CD14-positive monocyte (primary cell): ENCODE measurements at regions not wholly inside any gene's neighbourhood (a gene's known extent, or its start where the extent isn't known, plus 50 kb on each side); places are given as distances from the start of the nearest gene placed in this dataset.

Experiments used
- DNase-seq, 3 donors: peaks; one replicate each; pipeline ENCODE4 v3.0.0-alpha.2; 2011 to 2022
- H2AFZ ChIP-seq: 2 replicates; pipeline ENCODE4 v1.6.0; 2012; ENCODE audit warnings: mild to moderate bottlenecking, low read depth, low read length, inconsistent platforms; ENCODE audit not compliant: insufficient read depth, poor library complexity, severe bottlenecking
- H3K27ac ChIP-seq, 2 donors: 1 replicate in 1 of 2; 2 replicates in 1 of 2; pipeline ENCODE4 v1.5.1; 2012 to 2013; ENCODE audit warnings: low read length in 2 of 2, control low read depth in 1 of 2, inconsistent platforms in 1 of 2, low read depth in 1 of 2, mild to moderate bottlenecking in 1 of 2
- H3K27me3 ChIP-seq, 2 donors: one replicate each; pipeline versions ENCODE4 v1.6.0 to v1.6.1; 2011 to 2013; ENCODE audit warnings: low read length in 2 of 2; ENCODE audit not compliant: control insufficient read depth in 2 of 2, insufficient read depth in 2 of 2
- H3K36me3 ChIP-seq, 2 donors: replicated peaks in 1 of 2; 1 replicate in 1 of 2; 2 replicates in 1 of 2; pipeline versions ENCODE4 v1.5.1 to v1.6.1; 2012 to 2013; ENCODE audit warnings: low read length in 2 of 2, control low read depth in 1 of 2, inconsistent platforms in 1 of 2, mild to moderate bottlenecking in 1 of 2; ENCODE audit not compliant: insufficient read depth in 2 of 2, control insufficient read depth in 1 of 2
- H3K4me1 ChIP-seq, 2 donors: 1 replicate in 1 of 2; 2 replicates in 1 of 2; pipeline versions ENCODE4 v1.5.1 to v1.6.1; 2012 to 2013; ENCODE audit warnings: low read length in 2 of 2, control low read depth in 1 of 2, inconsistent platforms in 1 of 2, mild to moderate bottlenecking in 1 of 2, moderate library complexity in 1 of 2; ENCODE audit not compliant: insufficient read depth in 2 of 2, control insufficient read depth in 1 of 2
- H3K4me2 ChIP-seq: replicated peaks from 2 replicates; pipeline ENCODE3; 2012; ENCODE audit warnings: low read length, moderate library complexity, mild to moderate bottlenecking; ENCODE audit not compliant: poor library complexity, severe bottlenecking; ENCODE audit errors: extremely low read depth
- H3K4me3 ChIP-seq, 3 experiments: fragments of 200-600 bp in 1 of 3; sonication (generic) in 1 of 3; replicated peaks in 1 of 3; 1 replicate in 2 of 3; 2 replicates in 1 of 3; pipeline ENCODE4 v1.5.1; 2011 to 2013; ENCODE audit warnings: low read length in 3 of 3, mild to moderate bottlenecking in 3 of 3, control low read depth in 2 of 3, low read depth in 2 of 3, inconsistent platforms in 1 of 3, moderate library complexity in 1 of 3
- H3K79me2 ChIP-seq: 2 replicates; pipeline ENCODE4 v1.6.0; 2012; ENCODE audit warnings: mild to moderate bottlenecking, control low read depth, inconsistent platforms, low read length, moderate library complexity; ENCODE audit not compliant: insufficient read depth
- H3K9ac ChIP-seq: 2 replicates; pipeline ENCODE4 v1.6.0; 2017; ENCODE audit warnings: low read length, mild to moderate bottlenecking; ENCODE audit not compliant: insufficient read depth, poor library complexity, severe bottlenecking
- H3K9me3 ChIP-seq, 2 donors: replicated peaks in 1 of 2; 1 replicate in 1 of 2; 2 replicates in 1 of 2; pipeline versions ENCODE4 v1.5.1 to v1.6.1; 2012 to 2013; ENCODE audit warnings: low read length in 2 of 2, control low read depth in 1 of 2; ENCODE audit not compliant: control insufficient read depth in 1 of 2, insufficient read depth in 1 of 2
- H4K20me1 ChIP-seq: 2 replicates; pipeline ENCODE4 v1.6.0; 2012; ENCODE audit warnings: mild to moderate bottlenecking, low read length, control low read depth, moderate library complexity; ENCODE audit not compliant: insufficient read depth
- H3K27ac Mint-ChIP-seq, 7 donors: one replicate each; pipeline ENCODE4 v1.8.0; 2020; ENCODE audit warnings: mild to moderate bottlenecking in 7 of 7, mixed read lengths in 7 of 7, moderate library complexity in 6 of 7, inconsistent platforms in 2 of 7
- H3K27me3 Mint-ChIP-seq, 3 donors: one replicate each; pipeline ENCODE4 v1.8.0; 2021 to 2022; ENCODE audit warnings: low read depth in 3 of 3, mild to moderate bottlenecking in 3 of 3, mixed read lengths in 3 of 3, moderate library complexity in 3 of 3, inconsistent platforms in 1 of 3
- H3K36me3 Mint-ChIP-seq, 2 donors: one replicate each; pipeline ENCODE4 v1.8.0; 2020; ENCODE audit warnings: mixed read lengths in 2 of 2, inconsistent platforms in 1 of 2, mild to moderate bottlenecking in 1 of 2
- H3K4me1 Mint-ChIP-seq: one replicate; pipeline ENCODE4 v1.8.0; 2020; ENCODE audit warnings: mild to moderate bottlenecking, mixed read lengths
- H3K4me3 Mint-ChIP-seq, 2 donors: one replicate each; pipeline ENCODE4 v1.8.0; 2020; ENCODE audit warnings: mild to moderate bottlenecking in 2 of 2, mixed read lengths in 2 of 2, moderate library complexity in 1 of 2
- H3K9me3 Mint-ChIP-seq, 7 donors: one replicate each; pipeline ENCODE4 v1.8.0; 2020 to 2022; ENCODE audit warnings: mixed read lengths in 7 of 7, mild to moderate bottlenecking in 6 of 7, moderate library complexity in 6 of 7, inconsistent platforms in 2 of 7
- CTCF ChIP-seq: fragments of 200-600 bp; IDR thresholded peaks from one replicate; pipeline ENCODE4 v1.8.0; 2022; ENCODE audit warnings: antibody characterized with exemption, mild to moderate bottlenecking
- WGBS: methylation state at CpG from one replicate; pipeline ENCODE4 v1.1.5; 2013; ENCODE audit warnings: missing lambda C conversion rate; ENCODE audit not compliant: insufficient coverage; 5-methylcytosine and 5-hydroxymethylcytosine counted together
- intact Hi-C, 2 donors: fragments of 100-400 bp; cut with micrococcal nuclease; formaldehyde crosslinking; loops; one replicate each; pipeline versions ENCODE4 v1.15.0 to v1.15.1; 2023

GRCh38 chr2:15875969-15876705 lies 64.2 kb upstream of the MYCN start:
- H3K27me3 Mint-ChIP-seq: peaks cover 0 to 1% (median 0%) of the 10 kb centered on the region in 3 donors
- DNase-seq: no peak
- Histone ChIP-seq H3K79me2 (no peaks in the 10 kb centered on the region), H3K27me3 (no peaks in the 10 kb centered on the region), H3K9ac (no peak overlapping the region), H3K4me1 (no peaks in the 10 kb centered on the region), H3K27ac (no peak overlapping the region), H3K4me2 (no peak overlapping the region), H3K9me3 (peaks cover 0 to 10% of the 10 kb centered on the region in 2 donors), H2AFZ (no peak overlapping the region), H4K20me1 (no peaks in the 10 kb centered on the region), H3K36me3 (no peaks in the 10 kb centered on the region), H3K4me3 (no peak overlapping the region)
- peaks cover 3 to 14% (median 8%) of the 10 kb centered on the region in 7 donors for H3K9me3 Mint-ChIP-seq
- H3K4me3 Mint-ChIP-seq: no peak overlapping the region
- H3K27ac Mint-ChIP-seq: no peak overlapping the region
- TF ChIP-seq CTCF: no peak
- intact Hi-C loops: no loop called here
- no peaks in the 10 kb centered on the region for H3K4me1 Mint-ChIP-seq
- no peaks in the 10 kb centered on the region for H3K36me3 Mint-ChIP-seq
- WGBS: no CpG with 5 or more reads among the region's 3 CpGs

- H3K4me2 ChIP-seq: no peak overlapping the region
- H3K79me2 ChIP-seq: no peaks in the 10 kb centered on the region
- H3K4me1 Mint-ChIP-seq: no peaks in the 10 kb centered on the region
- no peaks in the 10 kb centered on the region for H4K20me1 ChIP-seq
- intact Hi-C loops: no loop called here
- H3K27ac Mint-ChIP-seq: no peak overlapping the region
- no peaks in the 10 kb centered on the region for H3K9me3 ChIP-seq
- H3K4me3 ChIP-seq: no peak overlapping the region
- WGBS: 80% methylated on average over 1 of the region's 6 CpGs
- H3K36me3 Mint-ChIP-seq: no peaks in the 10 kb centered on the region
- H3K9ac ChIP-seq: no peak overlapping the region
- H3K27ac ChIP-seq: no peak overlapping the region
- H3K27me3 Mint-ChIP-seq: peaks cover 0 to 2% (median 0%) of the 10 kb centered on the region in 3 donors
- TF ChIP-seq CTCF: no peak
- no peak overlapping the region for H3K4me3 Mint-ChIP-seq
- H3K36me3 ChIP-seq: no peaks in the 10 kb centered on the region
- no peak overlapping the region for H2AFZ ChIP-seq
- no peaks in the 10 kb centered on the region for H3K27me3 ChIP-seq
- peaks cover 0 to 5% (median 2%) of the 10 kb centered on the region in 7 donors for H3K9me3 Mint-ChIP-seq
- DNase-seq: no peak
- H3K4me1 ChIP-seq: no peaks in the 10 kb centered on the region
Measured at GRCh38 chr2:15880226-15881119, 59.9 kb upstream of the MYCN start.
